ENCODE measurements at regions not wholly inside any gene's neighbourhood (a gene's known extent, or its start where the extent isn't known, plus 50 kb on each side); places are given as distances from the start of the nearest gene placed in this dataset.

- H3K4me3 ChIP-seq (ENCODE audit: low read depth in 1 of 2, low read length in 2 of 2), result no peak overlapping the region
- H3K4me1 ChIP-seq (ENCODE audit: control insufficient read depth in 2 of 2, insufficient read depth in 2 of 2, low read length in 1 of 2), result peaks cover 0 to 2% of the 10 kb centered on the region in 2 donors
- H3K27me3 ChIP-seq (ENCODE audit: control insufficient read depth in 1 of 2, insufficient read depth in 2 of 2, low read length in 2 of 2), result no peaks in the 10 kb centered on the region
- H3K27ac ChIP-seq (ENCODE audit: low read depth in 2 of 2, low read length in 1 of 2), result no peak overlapping the region
- H3K36me3 ChIP-seq (ENCODE audit: control insufficient read depth in 2 of 2, insufficient read depth in 2 of 2, low read length in 1 of 2), result no peaks in the 10 kb centered on the region
- WGBS, 2 donors, result 61 to 77% methylated on average over 11 of the region's 11 CpGs
- no peaks in the 10 kb centered on the region for H3K9me3 ChIP-seq (ENCODE audit: control insufficient read depth in 2 of 2, insufficient read depth in 1 of 2, low read depth in 1 of 2, low read length in 1 of 2)
Observed at GRCh38 chr2:204114295-204115136, 178.0 kb downstream of the ICOS start.

GRCh38 chr2:204115137-204116056, 178.8 kb downstream of the ICOS start:
- Histone ChIP-seq H3K4me3 (ENCODE audit: low read depth in 1 of 2, low read length in 2 of 2) (no peak overlapping the region), H3K27ac (ENCODE audit: low read depth in 2 of 2, low read length in 1 of 2) (no peak overlapping the region), H3K27me3 (ENCODE audit: control insufficient read depth in 1 of 2, insufficient read depth in 2 of 2, low read length in 2 of 2) (no peaks in the 10 kb centered on the region), H3K9me3 (ENCODE audit: control insufficient read depth in 2 of 2, insufficient read depth in 1 of 2, low read depth in 1 of 2, low read length in 1 of 2) (no peaks in the 10 kb centered on the region), H3K36me3 (ENCODE audit: control insufficient read depth in 2 of 2, insufficient read depth in 2 of 2, low read length in 1 of 2) (no peaks in the 10 kb centered on the region), H3K4me1 (ENCODE audit: control insufficient read depth in 2 of 2, insufficient read depth in 2 of 2, low read length in 1 of 2) (peaks cover 0 to 2% of the 10 kb centered on the region in 2 donors)
- 60 to 68% methylated on average over 5 of the region's 5 CpGs for WGBS, 2 donors

- H3K4me1 ChIP-seq (ENCODE audit: control insufficient read depth in 2 of 2, insufficient read depth in 2 of 2, low read length in 1 of 2), result peaks cover 0 to 2% of the 10 kb centered on the region in 2 donors
- WGBS, 2 donors, result 39 to 49% methylated on average over 6 of the region's 6 CpGs
- H3K27ac ChIP-seq (ENCODE audit: low read depth in 2 of 2, low read length in 1 of 2), result peak overlapping the region in 1 of 2 donors; percentile 47
Observed at GRCh38 chr2:204116159-204116792, 179.7 kb downstream of the ICOS start.

GRCh38 chr2:204122425-204122824, 185.9 kb downstream of the ICOS start:
- 55 to 63% methylated on average over 4 of the region's 4 CpGs for WGBS, 2 donors
- no peaks in the 10 kb centered on the region for H3K36me3 ChIP-seq (ENCODE audit: control insufficient read depth in 2 of 2, insufficient read depth in 2 of 2, low read length in 1 of 2)

More at GRCh38 chr2:204116159-204116792, 179.7 kb downstream of the ICOS start:
- Histone ChIP-seq H3K9me3 (ENCODE audit: control insufficient read depth in 2 of 2, insufficient read depth in 1 of 2, low read depth in 1 of 2, low read length in 1 of 2) (no peaks in the 10 kb centered on the region), H3K4me3 (ENCODE audit: low read depth in 1 of 2, low read length in 2 of 2) (no peak overlapping the region), H3K36me3 (ENCODE audit: control insufficient read depth in 2 of 2, insufficient read depth in 2 of 2, low read length in 1 of 2) (no peaks in the 10 kb centered on the region), H3K27me3 (ENCODE audit: control insufficient read depth in 1 of 2, insufficient read depth in 2 of 2, low read length in 2 of 2) (no peaks in the 10 kb centered on the region)

GRCh38 chr2:204124140-204124750, 187.7 kb downstream of the ICOS start:
- Histone ChIP-seq H3K36me3 (ENCODE audit: control insufficient read depth in 2 of 2, insufficient read depth in 2 of 2, low read length in 1 of 2) (no peaks in the 10 kb centered on the region), H3K27me3 (ENCODE audit: control insufficient read depth in 1 of 2, insufficient read depth in 2 of 2, low read length in 2 of 2) (no peaks in the 10 kb centered on the region), H3K4me3 (ENCODE audit: low read depth in 1 of 2, low read length in 2 of 2) (no peak overlapping the region), H3K4me1 (ENCODE audit: control insufficient read depth in 2 of 2, insufficient read depth in 2 of 2, low read length in 1 of 2) (no peaks in the 10 kb centered on the region), H3K27ac (ENCODE audit: low read depth in 2 of 2, low read length in 1 of 2) (no peak overlapping the region), H3K9me3 (ENCODE audit: control insufficient read depth in 2 of 2, insufficient read depth in 1 of 2, low read depth in 1 of 2, low read length in 1 of 2) (no peaks in the 10 kb centered on the region)
- WGBS, 2 donors, result 84 to 92% methylated on average over 3 of the region's 3 CpGs

More at GRCh38 chr2:204122425-204122824, 185.9 kb downstream of the ICOS start:
- Histone ChIP-seq H3K9me3 (ENCODE audit: control insufficient read depth in 2 of 2, insufficient read depth in 1 of 2, low read depth in 1 of 2, low read length in 1 of 2) (no peaks in the 10 kb centered on the region), H3K27ac (ENCODE audit: low read depth in 2 of 2, low read length in 1 of 2) (no peak overlapping the region), H3K27me3 (ENCODE audit: control insufficient read depth in 1 of 2, insufficient read depth in 2 of 2, low read length in 2 of 2) (no peaks in the 10 kb centered on the region), H3K4me1 (ENCODE audit: control insufficient read depth in 2 of 2, insufficient read depth in 2 of 2, low read length in 1 of 2) (no peaks in the 10 kb centered on the region), H3K4me3 (ENCODE audit: low read depth in 1 of 2, low read length in 2 of 2) (no peak overlapping the region)

GRCh38 chr2:204126705-204127104, 190.1 kb downstream of the ICOS start:
- Histone ChIP-seq H3K27me3 (ENCODE audit: control insufficient read depth in 1 of 2, insufficient read depth in 2 of 2, low read length in 2 of 2) (no peaks in the 10 kb centered on the region), H3K9me3 (ENCODE audit: control insufficient read depth in 2 of 2, insufficient read depth in 1 of 2, low read depth in 1 of 2, low read length in 1 of 2) (no peaks in the 10 kb centered on the region), H3K36me3 (ENCODE audit: control insufficient read depth in 2 of 2, insufficient read depth in 2 of 2, low read length in 1 of 2) (no peaks in the 10 kb centered on the region), H3K4me3 (ENCODE audit: low read depth in 1 of 2, low read length in 2 of 2) (no peak overlapping the region), H3K27ac (ENCODE audit: low read depth in 2 of 2, low read length in 1 of 2) (no peak overlapping the region), H3K4me1 (ENCODE audit: control insufficient read depth in 2 of 2, insufficient read depth in 2 of 2, low read length in 1 of 2) (no peaks in the 10 kb centered on the region)
- WGBS, 2 donors, result 73 to 75% methylated on average over 3 of the region's 3 CpGs

GRCh38 chr2:204127238-204127637, 190.7 kb downstream of the ICOS start:
- H3K27me3 ChIP-seq (ENCODE audit: control insufficient read depth in 1 of 2, insufficient read depth in 2 of 2, low read length in 2 of 2), result no peaks in the 10 kb centered on the region
- WGBS, 2 donors, result 57 to 69% methylated on average over 2 of the region's 2 CpGs
- no peaks in the 10 kb centered on the region for H3K9me3 ChIP-seq (ENCODE audit: control insufficient read depth in 2 of 2, insufficient read depth in 1 of 2, low read depth in 1 of 2, low read length in 1 of 2)
- H3K27ac ChIP-seq (ENCODE audit: low read depth in 2 of 2, low read length in 1 of 2), result no peak overlapping the region
- H3K36me3 ChIP-seq (ENCODE audit: control insufficient read depth in 2 of 2, insufficient read depth in 2 of 2, low read length in 1 of 2), result no peaks in the 10 kb centered on the region
- H3K4me3 ChIP-seq (ENCODE audit: low read depth in 1 of 2, low read length in 2 of 2), result no peak overlapping the region
- no peaks in the 10 kb centered on the region for H3K4me1 ChIP-seq (ENCODE audit: control insufficient read depth in 2 of 2, insufficient read depth in 2 of 2, low read length in 1 of 2)

- no peaks in the 10 kb centered on the region for H3K9me3 ChIP-seq (ENCODE audit: control insufficient read depth in 2 of 2, insufficient read depth in 1 of 2, low read depth in 1 of 2, low read length in 1 of 2)
- 78 to 84% methylated on average over 13 of the region's 13 CpGs for WGBS, 2 donors
- H3K36me3 ChIP-seq (ENCODE audit: control insufficient read depth in 2 of 2, insufficient read depth in 2 of 2, low read length in 1 of 2), result no peaks in the 10 kb centered on the region
- H3K27ac ChIP-seq (ENCODE audit: low read depth in 2 of 2, low read length in 1 of 2), result no peak overlapping the region
- H3K4me1 ChIP-seq (ENCODE audit: control insufficient read depth in 2 of 2, insufficient read depth in 2 of 2, low read length in 1 of 2), result no peaks in the 10 kb centered on the region
- no peak overlapping the region for H3K4me3 ChIP-seq (ENCODE audit: low read depth in 1 of 2, low read length in 2 of 2)
- H3K27me3 ChIP-seq (ENCODE audit: control insufficient read depth in 1 of 2, insufficient read depth in 2 of 2, low read length in 2 of 2), result no peaks in the 10 kb centered on the region
Observed at GRCh38 chr2:204129591-204130294, 193.2 kb downstream of the ICOS start.

Measured in esophagus (tissue), 2 donors.